UCSD-AML1 (cell line): ENCODE measurements at regions not wholly inside any gene's neighbourhood (a gene's known extent, or its start where the extent isn't known, plus 50 kb on each side); places are given as distances from the start of the nearest gene placed in this dataset.

Experiments
- DNase-seq: peaks from one replicate; lab custom pipeline; 2025; ENCODE audit not compliant: unreplicated experiment; lab: John Stamatoyannopoulos, UW

DNA sequence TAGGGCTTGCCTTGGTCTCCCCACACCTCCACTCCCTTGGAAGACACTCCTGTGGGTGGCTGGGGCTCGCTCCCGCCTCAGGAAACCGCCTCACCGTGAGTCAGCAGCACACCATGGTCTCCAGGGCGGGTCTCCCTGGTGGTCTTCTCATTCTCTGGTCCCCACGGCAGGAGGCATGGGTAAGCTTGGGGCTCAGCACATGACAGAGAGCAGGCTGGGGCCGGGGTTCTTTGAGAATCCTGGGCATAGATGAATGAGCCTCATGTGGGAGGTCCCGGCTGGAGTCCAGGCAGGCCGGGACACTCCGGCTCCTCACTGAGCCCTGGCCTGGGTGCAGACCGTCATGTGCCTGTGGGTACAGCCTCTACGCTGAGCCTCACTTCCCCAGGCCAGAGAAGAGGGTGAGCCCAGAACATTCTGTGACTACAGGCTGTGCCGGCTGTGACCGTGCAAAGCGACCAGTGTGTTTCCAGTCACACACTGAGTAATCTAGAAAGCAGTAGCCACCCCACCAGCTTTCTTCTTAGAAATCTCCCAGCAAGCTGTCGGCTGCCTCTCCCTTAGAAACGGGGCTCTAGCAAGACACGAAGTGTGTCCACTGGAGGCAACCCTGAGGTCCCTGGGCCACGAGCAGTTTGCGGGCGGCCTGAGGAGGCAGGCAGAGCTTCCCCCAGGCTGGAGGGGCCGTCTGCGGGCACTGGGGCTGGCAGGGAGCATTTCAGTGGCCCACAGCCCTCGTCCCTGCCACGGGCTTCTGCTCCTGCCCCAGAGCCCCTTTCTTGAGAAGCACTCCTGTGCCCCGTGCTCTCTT is 93.1 kb downstream of the RHOB start:
- DNase-seq: no peak

DNA sequence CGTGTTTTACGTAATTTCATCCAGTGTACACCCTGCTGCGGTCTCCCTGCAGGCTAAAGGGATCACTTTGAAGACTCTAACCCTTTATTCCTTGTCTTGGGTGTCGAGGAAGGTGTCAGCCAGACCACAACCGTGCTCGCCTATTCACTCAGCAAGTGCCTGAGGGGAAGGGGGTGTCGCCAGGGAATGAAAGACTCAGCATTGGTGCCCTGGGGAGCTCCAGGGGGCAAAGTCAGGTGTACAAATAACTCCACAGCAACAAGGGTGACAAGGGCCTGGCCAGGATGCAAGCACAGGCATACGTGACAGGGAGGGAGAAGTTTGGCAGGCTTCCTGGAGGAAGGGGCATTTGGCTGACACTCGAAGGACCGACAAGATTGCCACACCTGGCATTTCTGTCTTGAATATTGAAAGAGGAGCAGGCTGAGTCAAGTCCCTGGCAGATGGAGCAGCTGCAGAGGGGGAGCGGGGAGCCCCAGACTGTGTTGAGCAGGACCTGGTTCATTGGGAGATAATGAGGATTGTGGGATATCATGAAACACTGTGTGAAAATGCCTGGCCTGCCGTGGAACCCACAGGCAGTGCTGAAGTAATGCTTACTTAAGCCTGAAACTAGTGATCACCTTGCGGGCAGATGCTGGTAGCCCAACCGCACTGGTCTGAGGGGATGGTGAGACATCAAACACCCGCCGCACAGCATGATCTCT is 93.9 kb downstream of the RHOB start:
- DNase-seq: no peak

DNA sequence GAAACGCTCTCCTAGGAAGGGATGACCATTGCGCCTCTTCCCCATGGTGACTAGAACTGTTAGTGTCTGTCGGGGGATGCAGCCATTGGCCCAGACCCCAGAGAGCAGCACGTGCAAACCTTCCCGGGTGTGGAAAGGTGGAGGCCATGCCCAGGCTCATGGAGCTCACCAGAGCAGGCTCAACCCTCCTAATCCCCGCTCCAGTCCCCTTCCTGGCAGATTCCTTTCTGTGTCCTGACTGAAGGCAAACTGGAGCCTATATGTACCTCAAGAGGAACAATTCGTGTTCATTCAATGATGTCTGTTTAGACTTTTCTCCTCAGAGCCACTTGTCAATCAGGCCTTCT is 94.4 kb downstream of the RHOB start:
- no peak for DNase-seq

DNA sequence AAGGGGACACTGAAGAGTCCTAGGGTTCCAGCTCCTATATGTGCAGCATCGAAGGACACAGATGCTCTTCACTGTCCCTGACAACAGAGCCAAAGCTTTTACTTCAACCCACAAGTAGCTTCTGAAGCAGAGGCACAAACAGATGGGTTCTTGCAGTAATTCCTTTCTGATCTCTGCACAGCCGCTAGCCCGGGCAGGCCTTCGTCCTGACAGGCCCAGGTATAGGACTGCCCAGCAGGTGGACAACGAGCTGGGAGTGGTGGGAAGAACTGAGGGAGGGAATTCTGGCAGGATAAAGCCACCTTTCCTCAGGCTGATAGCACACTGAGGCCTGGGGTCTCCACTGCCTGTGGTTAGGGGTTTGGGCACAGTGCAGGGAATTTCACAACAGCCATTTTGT is 94.8 kb downstream of the RHOB start:
- DNase-seq: no peak

DNA sequence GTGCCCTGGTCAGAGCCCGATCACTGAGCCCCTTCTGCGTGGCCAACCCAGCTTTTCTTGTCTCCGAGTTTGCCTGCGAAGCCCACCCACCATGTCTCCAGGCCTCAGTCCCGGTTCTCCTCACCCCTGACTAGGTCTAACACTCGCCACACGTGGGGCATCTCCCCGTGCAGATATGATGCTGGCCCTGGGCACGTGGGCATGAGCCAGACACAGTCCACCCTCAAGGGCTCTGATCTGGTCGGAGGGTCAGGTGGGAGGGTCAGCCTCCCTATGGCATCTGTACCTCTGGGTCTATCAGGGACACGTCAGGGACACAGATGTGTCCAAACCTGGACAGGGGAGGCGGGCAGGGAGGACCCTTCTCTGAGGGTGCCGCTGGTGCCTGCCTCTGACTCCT is 95.4 kb downstream of the RHOB start:
- no peak for DNase-seq

DNA sequence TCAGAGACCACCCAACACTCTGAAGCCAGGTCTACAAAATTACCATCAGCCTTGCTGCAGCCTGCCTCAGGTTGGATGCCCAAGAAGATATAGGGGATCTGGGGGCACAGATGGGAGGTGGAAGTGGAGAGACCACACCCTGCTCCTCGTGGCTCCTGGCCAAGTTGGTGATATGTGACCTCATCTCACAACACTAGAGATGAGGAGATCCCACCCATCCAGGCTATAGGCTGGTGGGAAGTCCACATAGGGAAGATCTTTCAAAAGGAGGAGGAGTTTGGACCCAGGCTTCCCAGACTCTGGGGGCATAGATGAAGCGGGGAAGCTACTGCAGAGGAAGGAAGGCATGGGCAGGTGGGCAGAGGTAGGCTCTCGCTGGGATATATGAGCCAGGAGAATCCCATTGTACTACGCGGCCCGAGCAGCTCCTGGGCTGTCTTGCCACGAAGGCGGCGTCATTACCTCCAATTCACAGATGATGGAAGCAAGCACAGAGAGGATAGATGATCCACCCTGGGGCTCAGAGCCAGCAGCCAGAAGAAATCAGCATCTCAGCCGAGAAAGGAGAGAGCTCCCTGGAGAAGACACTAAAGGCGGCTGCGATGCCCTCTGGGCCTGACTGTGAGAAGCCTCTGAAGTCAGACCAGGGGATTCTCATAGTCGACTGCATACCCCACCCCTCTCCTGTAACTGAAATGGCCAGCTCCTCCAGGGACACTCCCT is 96.0 kb downstream of the RHOB start:
- no peak for DNase-seq

DNA sequence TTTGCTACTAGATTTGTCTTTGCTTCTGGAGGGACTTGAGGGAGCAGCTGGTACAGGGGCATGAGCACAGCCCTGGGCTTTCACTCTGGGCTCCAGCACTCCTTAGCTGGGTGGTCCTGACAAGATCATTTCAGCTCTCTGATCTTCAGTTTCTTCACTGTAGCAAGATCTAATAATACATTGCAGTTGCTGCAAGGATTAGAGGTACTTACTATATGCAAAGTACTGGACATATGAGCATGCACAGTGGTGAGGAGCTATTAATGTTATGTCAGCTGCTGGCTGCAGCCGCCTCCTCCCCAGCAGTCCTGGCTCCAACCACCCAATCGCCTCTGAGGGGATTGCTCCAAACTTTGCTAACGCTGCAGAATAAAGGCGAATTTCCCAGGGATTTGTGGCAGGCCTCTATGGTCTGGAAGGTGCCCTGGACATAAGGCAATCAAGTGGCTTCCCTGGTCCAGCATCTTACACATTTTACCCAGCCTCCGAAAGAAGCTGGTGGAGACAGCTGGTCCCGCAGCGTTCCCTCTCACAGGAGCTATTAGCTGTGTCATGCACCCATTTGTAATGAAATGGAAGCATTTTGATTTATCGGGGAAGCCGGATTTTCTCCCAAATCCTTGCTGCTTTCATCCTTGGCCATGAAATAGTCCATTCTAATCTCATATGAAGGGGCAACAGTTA is 96.7 kb downstream of the RHOB start:
- no peak for DNase-seq

DNA sequence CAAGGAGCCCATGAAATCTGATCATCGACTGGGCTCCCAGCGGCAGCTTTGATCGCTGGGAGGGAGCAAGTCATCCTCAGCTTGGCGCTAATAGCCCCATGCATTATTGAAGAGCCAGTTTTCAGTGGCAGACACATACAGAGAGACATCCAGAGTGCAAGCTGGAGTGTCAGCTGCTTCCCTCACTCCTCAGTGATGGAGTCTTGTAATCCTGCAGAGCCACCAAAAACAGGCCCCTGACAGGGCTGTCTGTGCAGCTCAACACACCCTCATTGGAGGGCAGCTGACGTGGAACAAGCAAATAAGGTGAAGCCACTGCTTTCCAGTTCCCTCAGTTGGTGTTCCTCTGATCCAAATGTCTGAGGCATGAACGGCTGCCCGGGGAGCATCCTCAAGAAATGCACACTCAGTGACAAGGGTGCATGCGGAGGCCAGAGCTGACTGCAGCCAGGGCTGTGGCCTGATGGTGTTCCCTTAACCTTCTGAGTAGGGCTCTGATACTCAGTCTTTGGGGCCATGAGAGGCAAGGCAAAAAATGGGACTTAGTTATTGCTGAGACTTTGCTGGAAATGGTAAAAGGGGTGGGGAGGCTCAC is 97.4 kb downstream of the RHOB start:
- DNase-seq: no peak

DNA sequence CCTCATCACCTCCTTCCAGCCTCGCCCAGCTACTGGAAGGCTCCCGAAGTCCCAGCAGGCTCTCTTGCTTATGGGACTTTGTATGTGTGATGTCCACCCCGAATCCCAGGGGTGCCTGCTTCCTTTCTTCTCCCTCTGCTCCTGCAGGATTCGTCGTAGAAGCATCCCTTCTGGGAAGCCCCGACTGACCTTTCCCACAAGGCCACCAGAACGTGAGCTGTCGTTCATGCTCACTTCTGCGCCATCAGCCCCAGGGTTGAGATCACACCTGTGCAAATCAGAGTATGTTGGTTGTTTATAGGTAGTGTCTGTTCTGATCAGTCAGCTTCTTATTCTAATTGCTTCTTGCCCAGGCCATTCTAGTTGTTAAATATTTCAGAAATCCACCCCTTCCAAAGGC is 101.8 kb downstream of the HS1BP3 start:
- DNase-seq: no peak

DNA sequence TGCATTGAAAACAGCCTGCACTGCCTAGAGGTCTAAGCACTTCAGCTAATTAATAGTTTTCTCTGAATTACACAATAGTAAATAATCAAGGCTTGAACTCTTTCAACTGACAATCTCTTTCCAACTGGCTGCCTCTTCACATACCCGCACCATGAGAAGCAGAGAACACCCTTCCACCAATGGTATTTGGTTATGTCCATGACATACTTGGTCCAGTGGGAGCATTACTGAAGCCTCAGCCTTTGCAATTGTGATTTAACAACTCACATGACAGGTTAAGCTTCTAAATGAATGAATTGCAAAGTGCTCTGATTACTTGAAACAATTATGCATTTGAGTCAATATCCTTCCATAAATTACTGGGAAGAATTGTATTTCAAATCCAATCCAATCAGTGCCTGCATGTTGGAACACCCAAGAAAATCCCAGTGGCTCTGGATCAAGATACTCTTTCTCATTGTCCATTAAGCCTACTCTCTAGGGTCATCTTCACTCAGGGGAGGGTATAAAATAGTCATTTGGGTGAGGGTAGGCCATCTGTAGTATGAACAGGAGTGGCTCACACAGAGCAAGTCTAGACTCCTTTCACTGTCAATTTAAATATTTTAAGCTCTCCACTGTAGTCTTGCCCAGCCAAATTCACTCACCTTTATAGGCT is 101.1 kb downstream of the HS1BP3 start:
- DNase-seq: no peak

DNA sequence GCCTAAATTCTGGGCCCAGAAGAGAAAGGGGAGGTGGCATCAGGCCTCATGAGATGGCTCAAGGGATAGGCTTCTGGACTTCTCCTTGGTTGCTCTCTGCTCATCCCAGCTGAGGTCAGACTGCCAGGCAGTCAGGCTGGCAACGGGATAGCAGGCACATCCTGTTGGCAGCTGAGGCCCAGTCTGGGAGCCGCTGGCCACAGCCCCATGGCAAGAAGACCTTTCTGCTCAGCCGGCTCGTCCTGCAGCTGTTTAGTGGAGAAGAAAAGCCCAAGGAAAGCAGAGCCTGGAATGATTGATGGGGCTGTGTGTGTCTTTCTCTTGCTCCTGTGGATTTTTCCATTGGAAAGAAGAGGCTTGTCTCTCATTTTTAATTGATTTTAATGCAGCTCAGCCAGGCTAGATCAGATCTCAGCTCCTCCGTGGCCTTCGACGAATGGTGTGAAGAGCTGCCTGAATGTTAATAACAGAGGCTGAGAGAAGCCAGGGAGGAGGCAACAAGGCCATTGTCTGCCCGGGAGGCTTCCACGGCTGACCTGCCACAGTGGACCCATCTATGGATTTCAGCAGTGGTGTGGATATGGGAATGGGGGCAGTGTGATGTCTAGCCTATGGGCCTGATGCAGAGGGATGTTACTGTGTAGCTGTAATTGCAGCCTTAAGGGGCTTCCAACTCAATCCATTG is 99.5 kb downstream of the HS1BP3 start:
- DNase-seq: no peak

DNA sequence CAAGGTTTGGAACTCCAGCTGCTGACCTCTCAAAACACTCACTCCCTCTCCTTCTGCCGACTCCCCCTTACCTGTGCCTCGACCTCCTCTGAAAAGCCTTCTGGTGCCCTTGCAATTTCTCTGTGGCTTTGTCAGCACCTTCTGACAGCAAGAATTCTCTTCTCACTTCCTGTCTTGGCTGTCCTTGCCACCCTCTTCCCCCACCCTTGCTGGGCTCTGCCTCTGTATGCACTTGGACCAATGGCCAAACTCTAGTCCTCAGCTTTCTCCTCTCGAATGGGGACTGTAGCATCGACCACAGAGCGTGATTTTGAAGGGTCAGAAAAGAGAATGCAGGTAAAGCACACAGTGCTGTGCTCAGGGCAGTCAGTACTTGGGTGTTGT is 99.0 kb downstream of the HS1BP3 start:
- DNase-seq: no peak

DNA sequence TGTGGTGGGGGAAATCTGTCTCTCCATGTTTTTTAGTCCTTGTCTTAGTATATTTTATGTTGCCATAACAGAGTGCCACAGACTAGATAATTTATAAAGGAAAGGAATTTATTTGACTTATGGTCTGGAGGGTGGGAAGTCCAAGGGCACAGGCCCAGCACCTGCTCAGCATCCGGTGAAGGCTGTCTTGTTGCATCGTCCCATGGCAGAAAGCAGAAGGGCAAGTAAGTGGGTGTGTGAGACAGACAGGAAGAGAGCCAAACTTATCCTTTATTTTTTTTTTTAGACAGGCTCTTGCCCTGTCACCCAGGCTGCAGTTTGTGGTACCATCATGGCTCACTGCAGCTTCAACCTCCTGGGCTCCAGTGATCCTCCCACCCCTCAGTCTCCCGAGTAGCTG is 98.1 kb downstream of the HS1BP3 start:
- no peak for DNase-seq

DNA sequence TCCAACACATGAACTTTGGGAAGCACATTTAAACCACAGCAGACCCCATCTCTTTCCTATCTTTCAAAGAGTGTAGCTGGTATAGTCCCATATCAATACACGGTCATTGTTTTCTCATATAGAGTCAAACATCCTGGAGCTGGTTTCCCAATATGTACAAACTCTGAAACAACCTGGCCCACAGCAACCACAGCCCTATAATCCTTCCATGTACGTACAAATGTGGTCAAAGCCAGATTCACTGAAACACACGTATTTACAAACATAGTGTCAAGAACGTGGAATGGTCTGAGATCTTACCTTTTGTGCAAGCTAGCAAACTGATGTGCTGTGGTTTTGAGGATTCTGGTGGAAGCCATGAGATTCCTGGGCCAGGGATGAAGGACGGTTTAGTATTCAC is 97.3 kb downstream of the HS1BP3 start:
- no peak for DNase-seq

DNA sequence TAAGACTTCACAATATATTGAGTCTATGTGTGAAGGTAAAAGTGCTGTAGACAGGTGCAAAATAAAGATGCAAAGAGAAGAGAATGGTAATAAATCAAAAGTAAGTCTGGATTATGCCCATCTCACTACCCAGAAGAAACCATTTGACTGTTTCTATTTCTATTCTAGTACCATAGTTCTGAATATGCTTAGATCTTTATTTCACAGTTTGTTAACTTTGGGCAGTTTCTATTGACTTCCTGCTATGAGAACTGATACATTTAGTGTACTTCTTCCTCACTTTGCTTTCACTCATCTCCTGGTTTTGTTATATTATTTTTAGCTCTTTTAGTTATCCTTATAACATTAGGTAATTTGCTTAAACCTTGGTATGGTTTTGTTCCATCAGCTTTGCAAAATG is 94.9 kb downstream of the HS1BP3 start:
- DNase-seq: no peak

DNA sequence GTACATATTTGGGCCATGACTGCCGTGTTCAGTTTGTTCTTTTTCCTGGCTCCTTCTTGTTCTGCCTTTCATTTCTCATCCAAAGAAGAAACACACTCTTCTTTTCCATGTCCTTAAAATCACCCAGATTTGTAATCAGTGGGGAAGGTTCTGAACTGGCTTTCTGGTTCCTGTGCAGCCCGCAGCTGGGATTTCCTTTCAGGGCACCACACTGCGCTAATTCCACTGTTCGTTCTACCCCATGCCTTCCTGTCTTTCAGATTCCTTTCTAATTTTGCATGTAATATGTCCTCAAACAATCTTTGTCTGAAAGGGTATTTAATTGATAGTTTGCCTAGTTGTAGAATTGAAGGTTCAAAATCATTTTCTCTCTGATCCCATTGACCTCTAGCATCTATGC is 94.1 kb downstream of the HS1BP3 start:
- DNase-seq: no peak

DNA sequence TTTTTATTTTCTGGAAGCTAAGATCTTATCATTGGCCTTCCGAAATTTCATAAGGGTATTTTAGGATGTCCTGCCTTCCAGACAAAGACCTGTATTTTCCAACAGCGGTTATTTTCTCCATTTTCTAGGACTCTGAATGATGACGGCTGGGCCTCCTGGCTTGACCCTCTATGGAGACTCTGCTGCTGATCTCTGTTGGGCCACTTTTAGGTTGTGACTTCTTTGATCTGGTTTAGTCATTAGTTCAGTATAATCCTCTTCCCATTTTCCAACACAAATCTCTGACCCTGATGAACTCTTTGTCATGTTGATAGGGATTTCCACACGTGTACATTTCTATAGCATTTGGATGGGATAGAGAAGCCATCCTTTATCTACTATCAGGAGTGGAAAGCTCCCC is 93.7 kb downstream of the HS1BP3 start:
- DNase-seq: no peak

DNA sequence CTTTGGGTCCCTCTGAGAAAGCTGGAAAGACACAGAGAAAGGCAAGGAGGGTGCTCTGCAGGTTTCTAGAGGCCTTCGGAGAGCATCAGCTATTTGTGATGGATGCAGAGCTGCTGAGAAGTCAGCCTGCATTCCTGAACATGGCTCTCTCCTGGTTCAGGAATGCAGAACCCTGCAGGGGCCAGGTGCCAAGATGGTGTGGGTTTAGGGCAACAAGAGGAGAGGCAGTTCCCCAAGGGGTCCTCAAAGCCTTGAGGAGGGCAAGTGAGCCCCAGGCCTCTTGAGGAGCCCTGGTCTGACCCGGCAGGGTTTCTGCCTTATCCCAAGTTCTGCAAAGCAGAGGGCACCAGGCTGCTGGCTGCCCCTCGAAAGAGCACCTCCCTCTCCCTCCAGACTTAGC is 93.3 kb downstream of the HS1BP3 start:
- DNase-seq: no peak

DNA sequence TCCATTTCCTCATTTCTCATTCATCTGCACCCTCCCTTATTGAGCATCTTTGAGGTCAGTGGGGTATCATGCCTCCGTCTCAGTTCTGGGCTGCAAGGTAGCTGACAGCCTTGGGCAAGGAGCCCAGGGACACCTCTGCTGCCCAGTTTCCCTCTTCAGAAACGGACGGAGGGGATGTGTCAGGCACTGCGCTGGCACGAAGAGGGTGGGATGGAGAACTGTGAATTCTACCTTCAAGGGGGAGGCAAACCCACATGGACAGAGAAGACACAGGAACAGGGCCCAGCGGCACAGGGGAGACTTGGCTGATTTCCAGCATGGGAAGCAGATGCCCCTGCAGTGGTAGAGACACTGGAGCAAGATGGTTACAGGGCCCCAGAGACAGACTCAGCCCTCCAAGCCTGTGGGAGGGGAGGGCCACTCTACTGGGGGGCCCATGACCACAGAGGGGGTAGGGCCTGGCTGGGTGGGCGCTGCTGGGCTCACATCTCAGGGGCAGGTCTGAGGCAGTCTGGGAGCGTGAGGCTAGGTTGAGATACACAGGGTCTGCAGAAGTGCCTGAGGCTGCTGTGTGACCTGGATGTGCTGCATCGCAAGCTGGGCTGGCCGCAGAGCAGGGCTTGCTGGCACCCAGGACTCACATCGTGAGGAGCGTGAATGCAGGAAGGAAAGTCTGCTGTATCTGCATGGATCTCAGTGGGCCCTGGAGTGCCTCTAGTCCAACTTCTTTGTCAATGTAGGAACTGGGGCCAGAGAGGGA is 92.3 kb downstream of the HS1BP3 start:
- DNase-seq: no peak
